ENCODE measurements at regions not wholly inside any gene's neighbourhood (a gene's known extent, or its start where the extent isn't known, plus 50 kb on each side); places are given as distances from the start of the nearest gene placed in this dataset.
"Not testable (repeated sequence)": the region's sequence is repeated elsewhere in the genome, so short reads cannot be mapped to it uniquely, and the experiment has no call there.

DNA sequence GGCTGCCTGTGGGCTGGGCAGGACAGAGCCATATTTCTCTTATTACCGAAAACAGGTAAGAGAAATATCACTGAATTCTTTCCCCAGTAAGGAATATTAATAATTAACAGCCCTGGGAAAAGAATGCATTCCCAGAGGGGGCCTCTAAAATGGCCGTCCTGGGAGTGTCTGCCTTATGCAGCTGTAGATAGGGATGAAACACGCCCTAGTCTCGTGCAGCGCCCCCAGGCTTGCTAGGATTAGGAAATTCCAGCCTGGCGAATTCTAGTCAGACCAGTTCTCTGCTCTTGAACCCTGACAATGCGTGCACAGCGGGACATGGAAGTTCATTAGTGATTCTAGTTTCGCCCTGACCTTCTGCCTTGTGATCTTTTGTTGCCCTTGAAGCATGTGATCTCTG lies 104.1 kb upstream of the HCCS start:
- not testable (repeated sequence) for TF ChIP-seq TAF1 (IDR thresholded peaks at IDR 0.05; ENCODE audit: borderline replicate concordance, low read depth, low read length); POLR2A (IDR thresholded peaks at IDR 0.05; ENCODE audit: low read depth, low read length); POLR2AphosphoS5 (IDR thresholded peaks at IDR 0.05; ENCODE audit: low read depth, low read length)
